SK-N-SH (cell line): ENCODE measurements at regions not wholly inside any gene's neighbourhood (a gene's known extent, or its start where the extent isn't known, plus 50 kb on each side); places are given as distances from the start of the nearest gene placed in this dataset.

Source experiments
- CTCF ChIA-PET: fragments of 300-600, 350-600 bp; formaldehyde crosslinking; extraction: SDS; loops from one replicate; lab custom pipeline; 2021; lab: Yijun Ruan, JAX
- POLR2A ChIA-PET: fragments of 350-600 bp; sonication (Branson Sonifier 250); formaldehyde crosslinking; extraction: SDS; loops from one replicate; lab custom pipeline; 2020; ENCODE audit warnings: antibody characterized with exemption, inconsistent platforms; lab: Yijun Ruan, JAX
- DNase-seq: peaks from one replicate; pipeline ENCODE4 v3.0.0; 2012
- H2AFZ ChIP-seq: fragments of 200-600 bp; sonication (generic); 2 replicates; pipeline ENCODE4 v1.8.1; 2016; ENCODE audit warnings: antibody characterized with exemption, mild to moderate bottlenecking, low read depth
- H3F3A ChIP-seq: fragments of 200-600 bp; sonication (generic); replicated peaks from 2 replicates; pipeline ENCODE3; 2016; ENCODE audit warnings: antibody characterized with exemption, mild to moderate bottlenecking; ENCODE audit not compliant: insufficient read depth
- H3K27ac ChIP-seq, 2 experiments: fragments of 200-500 bp in 1 of 2; fragments of 200-600 bp in 1 of 2; sonication (Bioruptor generic) in 1 of 2; sonication (generic), shearing (Covaris generic) in 1 of 2; 2 replicates each; pipeline versions ENCODE4 v1.5.1 to v1.6.1; 2014 to 2016; ENCODE audit warnings: low read depth in 2 of 2, inconsistent platforms in 1 of 2, low read length in 1 of 2, mild to moderate bottlenecking in 1 of 2, mixed read lengths in 1 of 2
- H3K27me3 ChIP-seq: fragments of 200-600 bp; sonication (generic), shearing (Covaris generic); 2 replicates; pipeline ENCODE4 v1.6.1; 2016; ENCODE audit warnings: mixed run types; ENCODE audit not compliant: insufficient read depth
- H3K36me3 ChIP-seq, 2 experiments: fragments of 200-500 bp in 1 of 2; fragments of 200-600 bp in 1 of 2; sonication (Bioruptor generic) in 1 of 2; sonication (generic) in 1 of 2; replicated peaks in 1 of 2; 2 replicates each; pipeline versions ENCODE3 to v1.5.1; 2014 to 2016; ENCODE audit warnings: low read length in 1 of 2, mild to moderate bottlenecking in 1 of 2; ENCODE audit not compliant: insufficient read depth in 2 of 2, control insufficient read depth in 1 of 2
- H3K4me1 ChIP-seq, 2 experiments: fragments of 200-500 bp in 1 of 2; fragments of 200-600 bp in 1 of 2; sonication (Bioruptor generic) in 1 of 2; sonication (generic), shearing (Covaris generic) in 1 of 2; 2 replicates each; pipeline versions ENCODE4 v1.5.1 to v1.6.1; 2014 to 2016; ENCODE audit warnings: low read depth in 1 of 2, low read length in 1 of 2, mixed run types in 1 of 2; ENCODE audit not compliant: insufficient read depth in 2 of 2, control insufficient read depth in 1 of 2
- H3K4me2 ChIP-seq: fragments of 200-600 bp; sonication (generic), shearing (Covaris generic); 2 replicates; pipeline ENCODE4 v1.6.1; 2017; ENCODE audit warnings: mixed run types
- H3K4me3 ChIP-seq, 2 experiments: fragments of 200-500 bp in 1 of 2; fragments of 200-600 bp in 1 of 2; sonication (Bioruptor generic) in 1 of 2; sonication (generic), shearing (Covaris generic) in 1 of 2; 2 replicates each; pipeline versions ENCODE4 v1.5.1 to v1.8.1; 2014 to 2016; ENCODE audit warnings: low read depth in 2 of 2, inconsistent platforms in 1 of 2, low read length in 1 of 2, mild to moderate bottlenecking in 1 of 2, mixed read lengths in 1 of 2, moderate library complexity in 1 of 2
- H3K79me2 ChIP-seq: fragments of 200-600 bp; sonication (generic); 2 replicates; pipeline ENCODE4 v1.8.1; 2017; ENCODE audit warnings: mild to moderate bottlenecking; ENCODE audit not compliant: insufficient read depth
- H3K9ac ChIP-seq: fragments of 200-600 bp; sonication (generic); 2 replicates; pipeline ENCODE4 v1.6.1; 2017; ENCODE audit warnings: mixed run types
- H3K9me2 ChIP-seq: fragments of 200-600 bp; sonication (generic); 2 replicates; pipeline ENCODE4 v1.6.1; 2017; ENCODE audit warnings: mixed run types
- H3K9me3 ChIP-seq: fragments of 200-600 bp; sonication (generic); 2 replicates; pipeline ENCODE4 v1.6.1; 2017; ENCODE audit warnings: mixed run types, mild to moderate bottlenecking, moderate library complexity
- H4K20me1 ChIP-seq: fragments of 200-600 bp; sonication (generic); 2 replicates; pipeline ENCODE4 v1.6.1; 2017; ENCODE audit warnings: mild to moderate bottlenecking, mixed run types; ENCODE audit not compliant: insufficient read depth
- CHD2 ChIP-seq: fragments of 150-350 bp; IDR thresholded peaks from 2 replicates; pipeline ENCODE4 v1.6.1; 2018; ENCODE audit warnings: low read length; ENCODE audit not compliant: partially characterized antibody
- CTCF ChIP-seq: fragments of 200-600 bp; sonication (generic); IDR thresholded peaks from 2 replicates; pipeline ENCODE4 v1.6.1; 2017; ENCODE audit warnings: antibody characterized with exemption, mild to moderate bottlenecking, moderate library complexity
- EP300 ChIP-seq, 2 experiments: IDR thresholded peaks; 2 replicates each; pipeline versions ENCODE4 v1.4.0 to v1.6.1; 2012; ENCODE audit warnings: borderline replicate concordance in 1 of 2, low read depth in 1 of 2, low read length in 1 of 2
- EZH2phosphoT487 ChIP-seq: fragments of 200-600 bp; sonication (generic); IDR thresholded peaks from 2 replicates; pipeline ENCODE4 v1.6.1; 2017; ENCODE audit warnings: low read depth, mixed run types, mild to moderate bottlenecking, antibody characterized with exemption, moderate library complexity, borderline replicate concordance
- FOXJ3 ChIP-seq: sonication (generic); formaldehyde crosslinking; IDR thresholded peaks from 2 replicates; pipeline ENCODE4 v1.5.1; 2020; ENCODE audit warnings: mild to moderate bottlenecking, missing genetic modification reagents
- FOXM1 ChIP-seq: IDR thresholded peaks from 2 replicates; pipeline ENCODE4 v1.4.0; 2012; ENCODE audit warnings: low read depth, mild to moderate bottlenecking
- GABPA ChIP-seq: IDR thresholded peaks from 2 replicates; pipeline ENCODE4 v1.4.0; 2012; ENCODE audit warnings: low read depth, mild to moderate bottlenecking
- NFIC ChIP-seq: IDR thresholded peaks from 2 replicates; pipeline ENCODE4 v1.4.0; 2012; ENCODE audit warnings: borderline replicate concordance
- POLR2AphosphoS5 ChIP-seq: IDR thresholded peaks from 2 replicates; pipeline ENCODE4 v1.6.1; 2012; ENCODE audit warnings: low read depth, low read length
- REST ChIP-seq: IDR thresholded peaks from 2 replicates; pipeline ENCODE4 v1.6.1; 2012; ENCODE audit warnings: mild to moderate bottlenecking, low read depth, low read length, moderate library complexity
- RFX5 ChIP-seq: IDR thresholded peaks from 2 replicates; pipeline ENCODE4 v1.6.1; 2012; ENCODE audit warnings: mild to moderate bottlenecking, improper control_type of control experiment, low read length
- TCF12 ChIP-seq: IDR thresholded peaks from 2 replicates; pipeline ENCODE4 v1.4.0; 2012
- USF2 ChIP-seq: fragments of 150-350 bp; IDR thresholded peaks from 2 replicates; pipeline ENCODE4 v1.6.1; 2017; ENCODE audit warnings: antibody characterized with exemption, low read length, low read depth, borderline replicate concordance
- YY1 ChIP-seq: IDR thresholded peaks from 2 replicates; pipeline ENCODE4 v1.4.0; 2012; ENCODE audit warnings: low read depth, mild to moderate bottlenecking
- WGBS: methylation state at CpG from one replicate; pipeline ENCODE4 v1.1.6; 2017; ENCODE audit warnings: low lambda C conversion rate; 5-methylcytosine and 5-hydroxymethylcytosine counted together

- H3K4me3 ChIP-seq = no peak overlapping the region
- no peaks in the 10 kb centered on the region for H3K9me2 ChIP-seq
- H3K79me2 ChIP-seq = no peaks in the 10 kb centered on the region
- H3K27ac ChIP-seq = no peak overlapping the region
- H3K4me1 ChIP-seq = no peaks in the 10 kb centered on the region; a peak in 2 of 4 replicates
- no peak overlapping the region for H3K4me2 ChIP-seq
- no peaks in the 10 kb centered on the region for H3K27me3 ChIP-seq
- no peaks in the 10 kb centered on the region for H4K20me1 ChIP-seq
- no peaks in the 10 kb centered on the region for H3K36me3 ChIP-seq
- ChIA-PET CTCF (no interaction called here), POLR2A (no interaction called here)
- 22% methylated on average over 6 of the region's 6 CpGs for WGBS
- peak overlapping the region; percentile 47; the same call in 1 of the 2 replicates for H2AFZ ChIP-seq
- H3K9ac ChIP-seq = no peak overlapping the region
- TF ChIP-seq EZH2phosphoT487 (no peak), GABPA (no peak), TCF12 (no peak), REST (no peak), POLR2AphosphoS5 (no peak), CTCF (no peak), NFIC (no peak), FOXJ3 (no peak), EP300 (IDR thresholded peaks at IDR 0.05; ENCODE audit: borderline replicate concordance in 1 of 2, low read depth in 1 of 2, low read length in 1 of 2) (no peak), RFX5 (no peak), USF2 (no peak), CHD2 (no peak), FOXM1 (no peak), YY1 (no peak)
- DNase-seq = no peak
- H3K9me3 ChIP-seq = peaks cover 12% of the 10 kb centered on the region; the same call in 1 of the 2 replicates
- H3F3A ChIP-seq = no peaks in the 10 kb centered on the region
These were observed 191.7 kb downstream of the NTMT2 start for GRCh38 chr1:170337413-170337994.
